HG03108 (cell line): ENCODE measurements at regions not wholly inside any gene's neighbourhood (a gene's known extent, or its start where the extent isn't known, plus 50 kb on each side); places are given as distances from the start of the nearest gene placed in this dataset.

Experiments
- ATAC-seq: cut with Tn5 transposase; IDR thresholded peaks from one replicate; pipeline ENCODE4 v1.9.1; 2021; ENCODE audit warnings: moderate library complexity; ENCODE audit not compliant: unreplicated experiment

- ATAC-seq, result no peak
These were observed 1169.3 kb upstream of the DDX18 start for GRCh38 chr2:116645155-116645554.

GRCh38 chr2:116668691-116669090 is 1145.8 kb upstream of the DDX18 start:
- ATAC-seq, result no peak

- no peak for ATAC-seq
These were observed 1144.7 kb upstream of the DDX18 start for GRCh38 chr2:116669782-116670181.

GRCh38 chr2:116674188-116674587 is 1140.3 kb upstream of the DDX18 start:
- no peak for ATAC-seq

- no peak for ATAC-seq
These were observed 1137.7 kb upstream of the DDX18 start for GRCh38 chr2:116676776-116677175.

GRCh38 chr2:116680256-116680936 is 1134.1 kb upstream of the DDX18 start:
- ATAC-seq, result no peak

DNA sequence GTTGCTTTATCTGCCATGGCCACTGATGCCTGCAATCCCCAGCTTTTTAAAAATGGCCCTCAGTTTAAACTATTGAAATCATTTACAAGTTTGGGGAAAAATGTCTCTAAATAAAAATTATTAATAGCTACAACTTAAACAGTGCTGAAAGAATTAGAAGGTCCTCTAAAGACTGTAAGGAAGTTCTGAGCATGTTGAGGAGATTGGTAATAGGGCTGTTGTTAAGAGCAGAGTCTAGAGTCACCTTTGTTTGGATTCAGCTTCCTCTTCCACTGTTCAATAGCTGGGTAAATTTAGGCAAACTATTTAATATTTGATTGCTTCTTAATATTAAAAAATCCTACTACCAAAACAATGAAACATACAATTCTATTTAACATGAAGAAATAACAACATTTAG is 1127.1 kb upstream of the DDX18 start:
- no peak for ATAC-seq

DNA sequence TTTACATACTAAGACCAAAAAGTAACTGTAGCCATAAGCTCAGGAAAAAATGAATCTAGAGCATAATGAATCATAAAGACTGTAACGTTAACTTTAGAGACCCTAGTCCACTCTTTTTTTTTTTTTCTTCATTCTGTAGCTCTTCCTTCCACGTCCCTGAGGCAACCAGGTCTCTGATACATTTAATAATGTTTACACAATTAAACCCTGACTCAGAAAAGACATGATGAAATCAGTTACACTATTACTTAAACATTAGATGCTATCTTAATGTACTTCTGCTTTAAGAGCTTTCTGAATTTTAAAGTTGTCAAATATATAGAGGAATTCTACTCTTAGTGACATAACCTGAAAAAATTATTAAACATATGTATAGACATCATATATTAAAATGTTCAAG is 1121.5 kb upstream of the DDX18 start:
- no peak for ATAC-seq

DNA sequence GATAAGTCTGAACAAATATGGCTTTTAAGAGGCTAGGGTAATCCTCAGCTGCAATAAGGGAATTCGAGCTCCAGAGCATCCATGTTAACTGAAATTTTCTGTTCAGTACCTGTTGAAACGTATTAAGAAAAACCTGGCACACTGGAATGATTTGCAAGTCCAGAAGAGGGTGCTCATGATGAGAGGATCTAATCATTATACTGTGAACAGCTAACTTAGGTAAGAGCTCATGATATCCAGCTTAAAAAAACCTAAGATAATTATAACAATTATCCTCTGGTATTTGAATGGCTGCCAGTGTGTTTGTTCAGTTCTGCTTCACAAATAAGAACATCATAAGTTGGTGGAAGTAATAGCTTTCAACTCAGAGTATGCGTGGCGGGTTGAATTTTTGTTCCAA is 1118.3 kb upstream of the DDX18 start:
- ATAC-seq, result no peak

GRCh38 chr2:116696903-116697302 is 1117.6 kb upstream of the DDX18 start:
- ATAC-seq, result no peak

DNA sequence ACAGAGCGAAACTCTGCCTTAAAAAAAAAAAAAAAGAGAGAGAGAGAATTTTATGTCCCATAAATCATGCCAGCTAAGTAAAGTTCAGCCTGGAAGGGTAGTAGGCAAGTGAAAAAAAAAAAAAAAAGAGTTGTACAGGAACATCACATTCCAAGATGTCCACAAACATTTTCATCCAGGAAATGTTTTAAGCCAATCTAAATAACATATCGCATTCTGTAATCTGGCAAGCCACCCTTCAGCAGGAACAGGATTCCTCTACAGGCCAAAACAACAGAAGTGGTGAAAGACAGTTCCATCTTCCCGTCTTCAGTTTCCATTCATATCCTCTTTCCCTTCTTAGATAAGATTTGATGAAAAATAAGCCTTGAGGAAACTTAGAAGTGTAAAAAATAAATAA is 1108.1 kb upstream of the DDX18 start:
- no peak for ATAC-seq

GRCh38 chr2:116716038-116716437 is 1098.5 kb upstream of the DDX18 start:
- no peak for ATAC-seq

GRCh38 chr2:116716444-116716843 is 1098.0 kb upstream of the DDX18 start:
- no peak for ATAC-seq

- ATAC-seq, result no peak
These were observed 1096.7 kb upstream of the DDX18 start for GRCh38 chr2:116717832-116718231.

- ATAC-seq, result no peak
These were observed 1096.0 kb upstream of the DDX18 start for GRCh38 chr2:116718451-116718850.

GRCh38 chr2:116719836-116720235 is 1094.7 kb upstream of the DDX18 start:
- no peak for ATAC-seq

DNA sequence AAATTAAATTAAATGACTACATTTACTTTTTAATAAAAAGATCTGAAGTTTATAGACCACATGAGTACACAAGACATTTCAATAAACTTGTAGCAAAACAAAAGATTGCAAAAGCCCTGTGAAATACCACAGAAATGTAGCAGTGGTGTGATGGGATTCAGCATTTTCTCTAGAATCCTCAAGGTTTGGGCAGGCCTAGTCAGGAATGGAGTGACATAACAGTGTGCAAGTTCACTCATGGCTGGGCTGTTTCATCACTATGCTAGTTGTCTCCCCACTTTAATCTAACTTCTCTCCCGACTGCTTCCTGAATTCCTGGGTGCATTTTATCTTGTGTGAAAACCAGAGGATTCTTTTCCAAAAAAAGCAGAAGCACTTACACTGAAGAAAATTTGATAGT is 1089.9 kb upstream of the DDX18 start:
- no peak for ATAC-seq

- no peak for ATAC-seq
These were observed 1082.2 kb upstream of the DDX18 start for GRCh38 chr2:116732322-116732721.

GRCh38 chr2:116733699-116734098 is 1080.8 kb upstream of the DDX18 start:
- no peak for ATAC-seq

- ATAC-seq, result no peak
These were observed 1076.5 kb upstream of the DDX18 start for GRCh38 chr2:116737951-116738350.

DNA sequence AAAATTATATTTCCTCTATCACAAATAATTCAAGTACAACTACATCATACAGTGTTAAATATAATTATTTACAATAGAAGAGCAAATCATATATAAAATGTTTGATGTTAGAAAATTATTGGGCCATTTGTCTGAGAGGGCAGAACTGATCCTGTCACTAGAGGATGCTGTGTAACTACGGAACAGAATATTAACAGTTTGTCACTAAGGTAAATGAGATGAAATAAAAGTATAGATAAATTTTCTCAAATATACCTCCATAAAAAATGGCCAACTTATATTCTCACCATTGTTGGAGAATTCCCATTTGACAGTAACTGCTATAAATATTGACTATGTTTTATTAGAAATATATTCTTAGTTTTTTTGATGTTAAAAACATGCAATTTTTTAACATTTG is 1067.4 kb upstream of the DDX18 start:
- no peak for ATAC-seq

DNA sequence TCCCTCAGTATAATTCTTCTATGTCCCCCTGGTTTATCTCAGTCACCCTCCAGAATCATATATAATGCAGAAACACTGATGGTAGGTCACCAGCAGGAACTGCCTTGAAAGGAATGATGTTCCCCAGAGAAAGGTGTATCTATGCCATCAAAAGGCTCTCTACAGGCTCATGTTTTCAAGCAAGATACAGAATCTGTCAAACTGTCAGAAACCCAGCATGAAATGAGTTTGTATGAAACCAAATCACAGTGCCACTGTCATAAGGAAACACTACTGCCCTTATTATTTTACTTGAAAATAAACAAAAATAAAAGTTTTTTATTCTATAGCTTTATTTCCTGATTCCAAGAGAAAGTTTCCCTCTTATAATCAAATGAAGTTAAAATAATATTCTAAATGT is 1064.5 kb upstream of the DDX18 start:
- no peak for ATAC-seq

- ATAC-seq, result no peak
These were observed 1060.0 kb upstream of the DDX18 start for GRCh38 chr2:116754381-116755101.
